Transverse colon (tissue), 4 donors: ENCODE measurements at regions not wholly inside any gene's neighbourhood (a gene's known extent, or its start where the extent isn't known, plus 50 kb on each side); places are given as distances from the start of the nearest gene placed in this dataset.

Experiments
- DNase-seq: peaks from one replicate; pipeline ENCODE4 v3.0.0-alpha.2; 2019
- H3K27ac ChIP-seq, 4 donors: fragments of 200-600 bp; sonication (generic); 2 replicates each; pipeline ENCODE4 v1.5.1; 2016 to 2018; ENCODE audit warnings: inconsistent platforms in 4 of 4
- H3K27me3 ChIP-seq: fragments of 200-600 bp; sonication (generic); 2 replicates; pipeline ENCODE4 v1.5.1; 2017; ENCODE audit warnings: inconsistent platforms
- H3K36me3 ChIP-seq, 4 donors: fragments of 200-600 bp; sonication (generic); 2 replicates each; pipeline ENCODE4 v1.5.1; 2017 to 2019; ENCODE audit warnings: inconsistent platforms in 4 of 4
- H3K4me1 ChIP-seq, 4 donors: fragments of 200-600 bp; sonication (generic); 2 replicates each; pipeline ENCODE4 v1.5.1; 2017 to 2020; ENCODE audit warnings: inconsistent platforms in 4 of 4
- H3K4me3 ChIP-seq, 4 donors: fragments of 200-600 bp; sonication (generic); 1 replicate in 1 of 4; 2 replicates in 3 of 4; pipeline versions ENCODE4 v1.5.1 to v1.6.1; 2017 to 2019; ENCODE audit warnings: inconsistent platforms in 4 of 4
- H3K9me3 ChIP-seq, 2 donors: fragments of 200-600 bp; sonication (generic); 2 replicates each; pipeline ENCODE4 v1.5.1; 2017 to 2019; ENCODE audit warnings: inconsistent platforms in 2 of 2
- CTCF ChIP-seq, 5 experiments: fragments of 200-600 bp in 3 of 5; fragments of 450-650 bp in 2 of 5; sonication (generic) in 3 of 5; IDR thresholded peaks; 1 replicate in 2 of 5; 2 replicates in 3 of 5; pipeline ENCODE4 v1.5.1; 2016 to 2017; ENCODE audit warnings: antibody characterized with exemption in 5 of 5, inconsistent platforms in 3 of 5, mild to moderate bottlenecking in 2 of 5, moderate library complexity in 1 of 5
- EP300 ChIP-seq: sonication (generic); formaldehyde crosslinking; IDR thresholded peaks from one replicate; pipeline ENCODE4 v1.6.1; 2017; ENCODE audit warnings: antibody characterized with exemption, low read depth
- POLR2A ChIP-seq: fragments of 450-650 bp; IDR thresholded peaks from one replicate; pipeline ENCODE4 v1.6.1; 2016; ENCODE audit warnings: antibody characterized with exemption, mild to moderate bottlenecking, moderate library complexity
- POLR2AphosphoS5 ChIP-seq, 3 donors: sonication (generic); formaldehyde crosslinking; IDR thresholded peaks; one replicate each; pipeline ENCODE4 v1.6.1; 2016; ENCODE audit warnings: antibody characterized with exemption in 3 of 3
- WGBS, 2 donors: methylation state at CpG; one replicate each; pipeline ENCODE4 v1.1.5; 2018; ENCODE audit warnings: low coverage in 1 of 2; 5-methylcytosine and 5-hydroxymethylcytosine counted together
- in situ Hi-C, 4 donors: fragments of 200-750 bp; cut with MboI; loops; one replicate each; pipeline versions ENCODE4 v1.15.0 to v1.15.1; 2017; ENCODE audit warnings: low sequenced_read_pairs in 3 of 4, low pct_ligation_motif_present in 1 of 4, low pct_unique_long_range_greater_than_20kb in 1 of 4
- intact Hi-C: fragments of 100-400 bp; cut with DNase I; formaldehyde crosslinking; loops from one replicate; pipeline ENCODE4 v1.15.1; 2023; ENCODE audit warnings: low total_unique reads

GRCh38 chr2:198991431-198991830, 466.3 kb downstream of the SATB2 start:
- TF ChIP-seq CTCF (IDR thresholded peaks at IDR 0.05) (no peak), EP300 (no peak), POLR2AphosphoS5 (IDR thresholded peaks at IDR 0.05) (no peak), POLR2A (no peak)
- DNase-seq, result no peak
- H3K36me3 ChIP-seq, result no peaks in the 10 kb centered on the region
- no peak overlapping the region for H3K4me3 ChIP-seq
- no peaks in the 10 kb centered on the region for H3K27me3 ChIP-seq
- intact Hi-C loops, result no loop called here
- no peak overlapping the region for H3K27ac ChIP-seq
- no peaks in the 10 kb centered on the region for H3K4me1 ChIP-seq
- H3K9me3 ChIP-seq, result no peaks in the 10 kb centered on the region
- WGBS, 2 donors, result 87 to 93% methylated on average over 2 of the region's 2 CpGs
- in situ Hi-C loops, result no loop called here

GRCh38 chr2:198975779-198976178, 482.0 kb downstream of the SATB2 start:
- Histone ChIP-seq H3K9me3 (peaks cover 6 to 9% of the 10 kb centered on the region in 2 donors), H3K27ac (no peak overlapping the region), H3K4me3 (no peak overlapping the region), H3K36me3 (no peaks in the 10 kb centered on the region), H3K4me1 (no peaks in the 10 kb centered on the region), H3K27me3 (no peaks in the 10 kb centered on the region)
- intact Hi-C loops, result no loop called here
- TF ChIP-seq POLR2A (no peak), POLR2AphosphoS5 (IDR thresholded peaks at IDR 0.05) (no peak), CTCF (IDR thresholded peaks at IDR 0.05) (no peak), EP300 (no peak)
- in situ Hi-C loops, result no loop called here
- DNase-seq, result no peak

GRCh38 chr2:198973785-198974184, 484.0 kb downstream of the SATB2 start:
- peaks cover 6 to 9% of the 10 kb centered on the region in 2 donors for H3K9me3 ChIP-seq
- 64% methylated on average over 2 of the region's 2 CpGs; no CpG with 5 or more reads in 1 of the 2 donors for WGBS, 2 donors
- H3K4me3 ChIP-seq, result no peak overlapping the region
- H3K27me3 ChIP-seq, result no peaks in the 10 kb centered on the region
- no peak for DNase-seq
- H3K4me1 ChIP-seq, result peaks cover 0 to 9% (median 4%) of the 10 kb centered on the region in 4 donors
- no peak overlapping the region for H3K27ac ChIP-seq
- in situ Hi-C loops, result no loop called here
- H3K36me3 ChIP-seq, result no peaks in the 10 kb centered on the region
- TF ChIP-seq POLR2AphosphoS5 (IDR thresholded peaks at IDR 0.05) (no peak), EP300 (no peak), CTCF (IDR thresholded peaks at IDR 0.05) (no peak)
- intact Hi-C loops, result no loop called here

- H3K4me3 ChIP-seq, result no peak overlapping the region
- no peak overlapping the region for H3K27ac ChIP-seq
- no peaks in the 10 kb centered on the region for H3K36me3 ChIP-seq
- TF ChIP-seq EP300, result no peak
- TF ChIP-seq POLR2AphosphoS5 (IDR thresholded peaks at IDR 0.05), result no peak
- TF ChIP-seq CTCF (IDR thresholded peaks at IDR 0.05), result no peak
- TF ChIP-seq POLR2A, result no peak
- intact Hi-C loops, result no loop called here
- peaks cover 0 to 13% (median 7%) of the 10 kb centered on the region in 4 donors for H3K4me1 ChIP-seq
- peaks cover 6 to 9% of the 10 kb centered on the region in 2 donors for H3K9me3 ChIP-seq
- DNase-seq, result no peak
- no peaks in the 10 kb centered on the region for H3K27me3 ChIP-seq
- in situ Hi-C loops, result no loop called here
- 52% methylated on average over 3 of the region's 3 CpGs; no CpG with 5 or more reads in 1 of the 2 donors for WGBS, 2 donors
Measured at GRCh38 chr2:198973181-198973580, 484.6 kb downstream of the SATB2 start.
